ENCODE measurements at regions not wholly inside any gene's neighbourhood (a gene's known extent, or its start where the extent isn't known, plus 50 kb on each side); places are given as distances from the start of the nearest gene placed in this dataset.

DNA sequence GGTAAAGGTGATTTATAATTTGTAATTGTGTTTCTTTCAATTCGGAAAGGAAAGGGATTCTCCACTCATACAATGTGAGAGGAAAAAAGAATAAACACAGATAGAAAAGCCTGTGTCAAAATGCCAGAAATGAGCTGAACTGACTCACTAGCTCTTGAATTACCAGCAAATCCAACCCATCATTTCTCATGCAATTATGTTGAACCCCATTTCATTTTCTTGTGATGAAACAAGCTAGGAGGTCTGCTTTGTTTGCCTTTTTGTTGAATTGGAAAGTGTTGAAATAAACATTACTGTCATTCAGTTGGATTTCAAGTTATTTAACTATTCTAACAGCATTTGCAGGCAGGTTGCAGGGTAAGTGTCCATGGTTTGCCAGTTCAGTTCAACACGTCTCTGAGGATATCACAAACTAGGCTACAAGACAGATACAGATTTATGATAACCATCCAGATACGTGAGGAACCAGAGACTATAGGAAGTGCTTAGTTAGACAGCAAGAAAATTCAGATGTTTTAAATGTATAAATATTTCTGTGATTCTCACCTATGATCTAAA is 547.2 kb downstream of the MAT2B start:
- WGBS (ENCODE audit: insufficient coverage): no CpG with 5 or more reads among the region's 3 CpGs
- no peaks in the 10 kb centered on the region for H3K27me3 ChIP-seq (ENCODE audit: control insufficient read depth in 2 of 2, insufficient read depth in 2 of 2, low read length in 2 of 2)
- H3K36me3 ChIP-seq (replicated peaks in 1 of 2; ENCODE audit: control insufficient read depth in 1 of 2, insufficient read depth in 2 of 2, low read length in 2 of 2): no peaks in the 10 kb centered on the region
- no peak for DNase-seq
- H3K4me3 ChIP-seq (replicated peaks in 1 of 3; ENCODE audit: low read depth in 2 of 3, low read length in 3 of 3): no peak overlapping the region
- no peak overlapping the region for H3K4me3 Mint-ChIP-seq
- peaks cover 0 to 2% (median 0%) of the 10 kb centered on the region in 7 donors for H3K9me3 Mint-ChIP-seq
- no peaks in the 10 kb centered on the region for H3K27me3 Mint-ChIP-seq (ENCODE audit: low read depth in 3 of 3)
- H3K27ac ChIP-seq (ENCODE audit: low read depth in 1 of 2, low read length in 2 of 2): no peak overlapping the region
- no peaks in the 10 kb centered on the region for H3K79me2 ChIP-seq (ENCODE audit: insufficient read depth, low read length)
- H4K20me1 ChIP-seq (ENCODE audit: insufficient read depth, low read length): no peaks in the 10 kb centered on the region
- intact Hi-C loops (cut with micrococcal nuclease): no loop called here
- no peak overlapping the region for H3K9ac ChIP-seq (ENCODE audit: insufficient read depth, low read length, poor library complexity, severe bottlenecking)
- H2AFZ ChIP-seq (ENCODE audit: insufficient read depth, low read depth, low read length, poor library complexity, severe bottlenecking): no peak overlapping the region
- H3K4me1 Mint-ChIP-seq: no peaks in the 10 kb centered on the region
- H3K4me1 ChIP-seq (ENCODE audit: control insufficient read depth in 1 of 2, insufficient read depth in 2 of 2, low read length in 2 of 2): no peaks in the 10 kb centered on the region
- H3K4me2 ChIP-seq (replicated peaks; ENCODE audit: extremely low read depth, low read length, poor library complexity, severe bottlenecking): no peak overlapping the region
- H3K27ac Mint-ChIP-seq: no peak overlapping the region
- H3K36me3 Mint-ChIP-seq: no peaks in the 10 kb centered on the region
- no peaks in the 10 kb centered on the region for H3K9me3 ChIP-seq (replicated peaks in 1 of 2; ENCODE audit: control insufficient read depth in 1 of 2, insufficient read depth in 1 of 2, low read length in 2 of 2)
- TF ChIP-seq, protein P1, sequence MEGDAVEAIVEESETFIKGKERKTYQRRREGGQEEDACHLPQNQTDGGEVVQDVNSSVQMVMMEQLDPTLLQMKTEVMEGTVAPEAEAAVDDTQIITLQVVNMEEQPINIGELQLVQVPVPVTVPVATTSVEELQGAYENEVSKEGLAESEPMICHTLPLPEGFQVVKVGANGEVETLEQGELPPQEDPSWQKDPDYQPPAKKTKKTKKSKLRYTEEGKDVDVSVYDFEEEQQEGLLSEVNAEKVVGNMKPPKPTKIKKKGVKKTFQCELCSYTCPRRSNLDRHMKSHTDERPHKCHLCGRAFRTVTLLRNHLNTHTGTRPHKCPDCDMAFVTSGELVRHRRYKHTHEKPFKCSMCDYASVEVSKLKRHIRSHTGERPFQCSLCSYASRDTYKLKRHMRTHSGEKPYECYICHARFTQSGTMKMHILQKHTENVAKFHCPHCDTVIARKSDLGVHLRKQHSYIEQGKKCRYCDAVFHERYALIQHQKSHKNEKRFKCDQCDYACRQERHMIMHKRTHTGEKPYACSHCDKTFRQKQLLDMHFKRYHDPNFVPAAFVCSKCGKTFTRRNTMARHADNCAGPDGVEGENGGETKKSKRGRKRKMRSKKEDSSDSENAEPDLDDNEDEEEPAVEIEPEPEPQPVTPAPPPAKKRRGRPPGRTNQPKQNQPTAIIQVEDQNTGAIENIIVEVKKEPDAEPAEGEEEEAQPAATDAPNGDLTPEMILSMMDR (IDR thresholded peaks at IDR 0.05): no peak

DNA sequence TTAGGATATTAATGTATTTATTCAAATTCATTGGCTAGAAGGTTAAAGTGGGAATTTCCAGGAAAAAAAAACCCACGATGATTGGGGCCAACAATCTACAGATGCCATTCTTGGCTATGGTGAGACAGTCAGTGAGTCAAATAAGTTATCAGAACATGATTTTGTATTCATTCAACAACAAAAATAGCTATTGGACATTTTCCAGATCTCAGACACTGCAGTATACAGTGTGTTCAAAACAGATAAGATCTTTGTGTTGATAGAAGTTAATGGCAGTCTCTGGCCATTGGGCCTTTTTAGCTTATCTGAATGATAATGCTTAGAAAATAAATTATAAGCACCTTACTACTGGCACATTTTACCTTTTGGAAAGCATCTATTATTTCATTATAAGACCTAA is 547.7 kb downstream of the MAT2B start:
- Mint-ChIP-seq H3K4me1 (no peaks in the 10 kb centered on the region), H3K27me3 (ENCODE audit: low read depth in 3 of 3) (no peaks in the 10 kb centered on the region), H3K27ac (no peak overlapping the region), H3K4me3 (no peak overlapping the region), H3K36me3 (no peaks in the 10 kb centered on the region), H3K9me3 (peaks cover 0 to 2% (median 0%) of the 10 kb centered on the region in 7 donors)
- H3K27ac ChIP-seq (ENCODE audit: low read depth in 1 of 2, low read length in 2 of 2): no peak overlapping the region
- no peaks in the 10 kb centered on the region for H3K79me2 ChIP-seq (ENCODE audit: insufficient read depth, low read length)
- H3K9ac ChIP-seq (ENCODE audit: insufficient read depth, low read length, poor library complexity, severe bottlenecking): no peak overlapping the region
- no peak overlapping the region for H3K4me3 ChIP-seq (replicated peaks in 1 of 3; ENCODE audit: low read depth in 2 of 3, low read length in 3 of 3)
- no peaks in the 10 kb centered on the region for H3K9me3 ChIP-seq (replicated peaks in 1 of 2; ENCODE audit: control insufficient read depth in 1 of 2, insufficient read depth in 1 of 2, low read length in 2 of 2)
- intact Hi-C loops (cut with micrococcal nuclease): no loop called here
- no peaks in the 10 kb centered on the region for H3K4me1 ChIP-seq (ENCODE audit: control insufficient read depth in 1 of 2, insufficient read depth in 2 of 2, low read length in 2 of 2)
- H2AFZ ChIP-seq (ENCODE audit: insufficient read depth, low read depth, low read length, poor library complexity, severe bottlenecking): no peak overlapping the region
- DNase-seq: no peak
- WGBS (ENCODE audit: insufficient coverage): no CpG with 5 or more reads among the region's 1 CpG
- H3K4me2 ChIP-seq (replicated peaks; ENCODE audit: extremely low read depth, low read length, poor library complexity, severe bottlenecking): no peak overlapping the region
- H3K27me3 ChIP-seq (ENCODE audit: control insufficient read depth in 2 of 2, insufficient read depth in 2 of 2, low read length in 2 of 2): no peaks in the 10 kb centered on the region
- H3K36me3 ChIP-seq (replicated peaks in 1 of 2; ENCODE audit: control insufficient read depth in 1 of 2, insufficient read depth in 2 of 2, low read length in 2 of 2): no peaks in the 10 kb centered on the region
- no peaks in the 10 kb centered on the region for H4K20me1 ChIP-seq (ENCODE audit: insufficient read depth, low read length)
- TF ChIP-seq, protein P1 (IDR thresholded peaks at IDR 0.05): no peak

Data from CD14-positive monocyte (primary cell).